K562 (cell line): ENCODE measurements at regions not wholly inside any gene's neighbourhood (a gene's known extent, or its start where the extent isn't known, plus 50 kb on each side); places are given as distances from the start of the nearest gene placed in this dataset.

ENCODE experiments used
- ATAC-seq: fragments of 200-7000 bp; cut with Tn5 transposase; 3 replicates; pipeline ENCODE4 v1.9.1; 2020; ENCODE audit warnings: moderate library complexity
- BruUV-seq: library from RNA; stranded (reverse); fragments of 400-500 nt; replicated peaks from 2 replicates; lab custom pipeline; 2021; lab: Mats Ljungman, UMichigan
- CTCF ChIA-PET: fragments of 300-600 bp; formaldehyde crosslinking; extraction: SDS; loops from one replicate; lab custom pipeline; 2021; ENCODE audit warnings: low intra/inter-chr PET ratio; lab: Yijun Ruan, JAX
- POLR2A ChIA-PET: fragments of 300-600, 350-650 bp; sonication (Branson Sonifier 250); formaldehyde crosslinking; extraction: SDS; loops from one replicate; lab custom pipeline; 2021; ENCODE audit warnings: antibody characterized with exemption, inconsistent platforms; lab: Yijun Ruan, JAX
- DNase-seq, 4 experiments: peaks; one replicate each; pipeline versions ENCODE4 v3.0.0 to v3.0.0-alpha.2; 2011 to 2018; ENCODE audit warnings: low spot score in 3 of 4, mixed read lengths in 3 of 4; ENCODE audit errors: extremely low read depth in 1 of 4
- FAIRE-seq: peaks from 2 replicates; lab custom pipeline; 2011; peaks lifted over from hg19 to GRCh38; lab: Jason Lieb, UNC
- H2AFZ ChIP-seq: 2 replicates; pipeline ENCODE4 v1.6.0; 2011; ENCODE audit warnings: low read depth, low read length, control low read depth, inconsistent platforms
- H3K27ac ChIP-seq: fragments of 200-600 bp; 3 replicates; pipeline ENCODE4 v1.8.0; 2011; ENCODE audit warnings: low read depth, mild to moderate bottlenecking, control low read depth, inconsistent platforms, low read length, moderate library complexity, mixed read lengths; ENCODE audit errors: extremely low read depth
- H3K27me3 ChIP-seq, 2 experiments: fragments of 300-600 bp in 1 of 2; 2 replicates in 1 of 2; 3 replicates in 1 of 2; pipeline versions ENCODE4 v1.6.0 to v1.8.0; 2011; ENCODE audit warnings: inconsistent platforms in 2 of 2, low read length in 2 of 2, mild to moderate bottlenecking in 1 of 2, mixed read lengths in 1 of 2, moderate library complexity in 1 of 2; ENCODE audit not compliant: control insufficient read depth in 2 of 2, insufficient read depth in 2 of 2
- H3K36me3 ChIP-seq: fragments of 300-600 bp; 3 replicates; pipeline ENCODE4 v1.8.0; 2011; ENCODE audit warnings: mild to moderate bottlenecking, low read length, inconsistent platforms; ENCODE audit not compliant: control insufficient read depth, insufficient read depth
- H3K4me1 ChIP-seq, 2 experiments: fragments of 200-600 bp in 1 of 2; replicated peaks in 1 of 2; 2 replicates in 1 of 2; 3 replicates in 1 of 2; pipeline versions ENCODE4 v1.5.1 to v1.8.0; 2011; ENCODE audit warnings: inconsistent platforms in 2 of 2, low read length in 2 of 2, mild to moderate bottlenecking in 1 of 2, mixed read lengths in 1 of 2, moderate library complexity in 1 of 2; ENCODE audit not compliant: control insufficient read depth in 2 of 2, insufficient read depth in 2 of 2
- H3K4me2 ChIP-seq: 2 replicates; pipeline ENCODE4 v1.6.1; 2011; ENCODE audit warnings: low read length, control low read depth, inconsistent platforms, mixed read lengths; ENCODE audit not compliant: insufficient read depth
- H3K4me3 ChIP-seq: fragments of 200-600 bp; sonication (generic), shearing (Covaris generic); 2 replicates; pipeline ENCODE4 v1.5.1; 2016; ENCODE audit warnings: control low read depth, inconsistent platforms
- H3K79me2 ChIP-seq: fragments of 200-600 bp; 3 replicates; pipeline ENCODE4 v1.8.0; 2011; ENCODE audit warnings: low read length, inconsistent platforms; ENCODE audit not compliant: control insufficient read depth, insufficient read depth
- H3K9ac ChIP-seq, 2 experiments: 2 replicates each; pipeline versions ENCODE4 v1.6.0 to v1.6.1; 2011; ENCODE audit warnings: low read depth in 2 of 2, low read length in 2 of 2, control low read depth in 1 of 2, inconsistent platforms in 1 of 2, mild to moderate bottlenecking in 1 of 2, mixed read lengths in 1 of 2; ENCODE audit not compliant: insufficient read depth in 1 of 2
- H3K9me1 ChIP-seq: one replicate; pipeline ENCODE4 v1.6.0; 2011; ENCODE audit warnings: inconsistent platforms, mild to moderate bottlenecking, low read length, moderate library complexity; ENCODE audit not compliant: control insufficient read depth, insufficient read depth
- H3K9me3 ChIP-seq: replicated peaks from 2 replicates; pipeline ENCODE4 v1.5.1; 2011; ENCODE audit warnings: low read depth, low read length, inconsistent platforms; ENCODE audit not compliant: control insufficient read depth, insufficient read depth
- H4K20me1 ChIP-seq: replicated peaks from 2 replicates; pipeline ENCODE4 v1.6.1; 2011; ENCODE audit warnings: low read length, inconsistent platforms, mixed read lengths; ENCODE audit not compliant: control insufficient read depth, insufficient read depth
- ASH1L ChIP-seq: fragments of 450-650 bp; IDR thresholded peaks from 2 replicates; pipeline ENCODE4 v1.6.1; 2018; ENCODE audit warnings: borderline replicate concordance, mild to moderate bottlenecking, low read depth; ENCODE audit not compliant: partially characterized antibody
- CREB3 ChIP-seq: fragments of 450-650 bp; conservative IDR thresholded peaks from 2 replicates; pipeline ENCODE4 v1.6.1; 2016; ENCODE audit warnings: missing genetic modification characterization, low read depth, mild to moderate bottlenecking, missing compliant biosample characterization, moderate library complexity
- CREM ChIP-seq: IDR thresholded peaks from 2 replicates; pipeline ENCODE4 v1.6.1; 2014; ENCODE audit warnings: antibody characterized with exemption, low read depth
- DMBX1 ChIP-seq: fragments of 250-450 bp; sonication (Bioruptor Pico); IDR thresholded peaks from 2 replicates; pipeline ENCODE4 v1.8.0; 2022; ENCODE audit warnings: inconsistent platforms, mild to moderate bottlenecking, moderate library complexity, borderline replicate concordance
- HDAC6 ChIP-seq: IDR thresholded peaks from 2 replicates; pipeline ENCODE4 v1.6.1; 2012; ENCODE audit warnings: low read depth, mild to moderate bottlenecking, control low read depth, inconsistent platforms, low read length, moderate library complexity
- HDGF ChIP-seq: fragments of 450-650 bp; IDR thresholded peaks from 2 replicates; pipeline ENCODE4 v1.6.1; 2016
- KLF10 ChIP-seq: fragments of 250-450 bp; sonication (Bioruptor Pico); IDR thresholded peaks from 2 replicates; pipeline ENCODE4 v1.6.1; 2021; ENCODE audit warnings: matching md5 sums
- NFE2 ChIP-seq: IDR thresholded peaks from 2 replicates; pipeline ENCODE4 v1.6.1; 2014; ENCODE audit warnings: antibody characterized with exemption, low read depth
- NRF1 ChIP-seq, 2 experiments: fragments of 450-650 bp; IDR thresholded peaks in 1 of 2; conservative IDR thresholded peaks in 1 of 2; 2 replicates each; pipeline ENCODE4 v1.6.1; 2014; ENCODE audit warnings: mild to moderate bottlenecking in 2 of 2
- SMAD1 ChIP-seq: fragments of 150-350 bp; IDR thresholded peaks from 2 replicates; pipeline ENCODE4 v1.6.1; 2014; ENCODE audit warnings: low read length, low read depth; ENCODE audit not compliant: partially characterized antibody
- USF1 ChIP-seq: sonication (generic); formaldehyde crosslinking; IDR thresholded peaks from 2 replicates; pipeline ENCODE4 v1.9.0; 2022; ENCODE audit warnings: mild to moderate bottlenecking, missing genetic modification reagents
- WHSC1 ChIP-seq: IDR thresholded peaks from one replicate; pipeline ENCODE4 v1.6.1; 2012; ENCODE audit warnings: low read length, control low read depth, inconsistent platforms
- ZNF584 ChIP-seq: fragments of 200-800 bp; sonication (Bioruptor generic); IDR thresholded peaks from 2 replicates; pipeline ENCODE4 v1.6.1; 2016; ENCODE audit warnings: low read depth, mild to moderate bottlenecking, missing genetic modification characterization, missing compliant biosample characterization
- WGBS: fragments of 100-300 bp; shearing (Covaris generic); methylation state at CpG from one replicate; pipeline ENCODE4 v1.1.6; 2016; ENCODE audit warnings: low coverage, mixed read lengths; ENCODE audit not compliant: insufficient coverage; ENCODE audit errors: missing lambda C conversion rate; 5-methylcytosine and 5-hydroxymethylcytosine counted together
- in situ Hi-C: fragments of 300-500 bp; cut with MboI; formaldehyde crosslinking; loops from 4 replicates; pipeline ENCODE4 v1.15.0; 2018; ENCODE audit warnings: inconsistent platforms, mixed read lengths
- intact Hi-C: fragments of 100-400 bp; cut with micrococcal nuclease; formaldehyde crosslinking; loops from 2 replicates; pipeline ENCODE4 v1.14.2; 2022

- POLR2A ChIA-PET: no interaction called here
- H3K9me1 ChIP-seq: no peaks in the 10 kb centered on the region
- H3K9me3 ChIP-seq: no peaks in the 10 kb centered on the region
- no peaks in the 10 kb centered on the region for H3K79me2 ChIP-seq
- H4K20me1 ChIP-seq: no peaks in the 10 kb centered on the region; the same call in 1 of the 2 replicates
- ATAC-seq: no peak
- H3K27me3 ChIP-seq: peaks cover 34 to 59% of the 10 kb centered on the region in 2 experiments
- no peak overlapping the region for H3K27ac ChIP-seq
- WGBS: 0% methylated on average over 4 of the region's 4 CpGs
- no peak for DNase-seq
- H3K4me1 ChIP-seq: no peaks in the 10 kb centered on the region; a peak in 1 of 5 replicates
- CTCF ChIA-PET: no interaction called here
- H3K9ac ChIP-seq: no peak overlapping the region
- BruUV-seq: no TSS peak
- no peak overlapping the region for H2AFZ ChIP-seq
- TF ChIP-seq SMAD1: no peak
- TF ChIP-seq ASH1L: no peak
- no peak for TF ChIP-seq HDAC6
- no peak for TF ChIP-seq ZNF584 (CRISPR knock-in tag)
- TF ChIP-seq NRF1 (conservative IDR thresholded peaks at IDR 0.05 in 1 of 2, IDR thresholded peaks at IDR 0.05 in 1 of 2): no peak
- TF ChIP-seq HDGF: no peak
- TF ChIP-seq DMBX1 (CRISPR knock-in tag): no peak
- no peak for TF ChIP-seq CREB3 (tag)
- TF ChIP-seq CREM: no peak
- no peak for TF ChIP-seq WHSC1
- no peak for TF ChIP-seq NFE2
- TF ChIP-seq USF1 (CRISPR knock-in tag): no peak
- TF ChIP-seq KLF10 (CRISPR knock-in tag): no peak
- no peak for FAIRE-seq
- in situ Hi-C loops (no loop called here), intact Hi-C loops (no loop called here)
- H3K4me3 ChIP-seq: no peak overlapping the region
- no peaks in the 10 kb centered on the region for H3K36me3 ChIP-seq
- no peak overlapping the region for H3K4me2 ChIP-seq
These were observed 261.1 kb downstream of the ABHD5 start for GRCh38 chr3:43951813-43952212.
